ENCODE measurements at regions not wholly inside any gene's neighbourhood (a gene's known extent, or its start where the extent isn't known, plus 50 kb on each side); places are given as distances from the start of the nearest gene placed in this dataset.

GRCh38 chr12:89069431-89069830 is 282.9 kb downstream of the DUSP6 start:
- Histone ChIP-seq H3K9ac (ENCODE audit: insufficient read depth in 1 of 2, low read length in 2 of 2) (no peak overlapping the region), H3K9me3 (ENCODE audit: control insufficient read depth in 4 of 4, insufficient read depth in 3 of 4, low read length in 3 of 4) (no peaks in the 10 kb centered on the region), H3K4me1 (ENCODE audit: control insufficient read depth in 5 of 5, insufficient read depth in 5 of 5, low read length in 5 of 5) (no peaks in the 10 kb centered on the region), H3K27ac (ENCODE audit: low read depth in 1 of 2, low read length in 1 of 2) (no peak overlapping the region), H3K4me3 (no peak overlapping the region), H3K27me3 (ENCODE audit: control insufficient read depth in 3 of 3, insufficient read depth in 3 of 3, low read length in 2 of 3) (no peaks in the 10 kb centered on the region), H3K36me3 (ENCODE audit: control insufficient read depth in 4 of 4, insufficient read depth in 4 of 4, low read length in 4 of 4) (no peaks in the 10 kb centered on the region)
- no peak for TF ChIP-seq CTCF (IDR thresholded peaks at IDR 0.05; ENCODE audit: control extremely low read depth, extremely low read depth)
- ATAC-seq (ENCODE audit: insufficient read depth, low FRiP score) (no peak), DNase-seq (no peak)
- 89 to 96% methylated on average over 2 of the region's 2 CpGs for WGBS, 2 donors

GRCh38 chr12:89067421-89068187 is 284.7 kb downstream of the DUSP6 start:
- Histone ChIP-seq H3K36me3 (ENCODE audit: control insufficient read depth in 4 of 4, insufficient read depth in 4 of 4, low read length in 4 of 4) (no peaks in the 10 kb centered on the region), H3K9me3 (ENCODE audit: control insufficient read depth in 4 of 4, insufficient read depth in 3 of 4, low read length in 3 of 4) (no peaks in the 10 kb centered on the region), H3K27ac (ENCODE audit: low read depth in 1 of 2, low read length in 1 of 2) (no peak overlapping the region), H3K27me3 (ENCODE audit: control insufficient read depth in 3 of 3, insufficient read depth in 3 of 3, low read length in 2 of 3) (no peaks in the 10 kb centered on the region), H3K9ac (ENCODE audit: insufficient read depth in 1 of 2, low read length in 2 of 2) (no peak overlapping the region), H3K4me1 (ENCODE audit: control insufficient read depth in 5 of 5, insufficient read depth in 5 of 5, low read length in 5 of 5) (no peaks in the 10 kb centered on the region), H3K4me3 (no peak overlapping the region)
- ATAC-seq (ENCODE audit: insufficient read depth, low FRiP score) (no peak), DNase-seq (no peak)
- WGBS, 2 donors: 64 to 79% methylated on average over 2 of the region's 2 CpGs
- no peak for TF ChIP-seq CTCF (IDR thresholded peaks at IDR 0.05; ENCODE audit: control extremely low read depth, extremely low read depth)

GRCh38 chr12:89064780-89065179 is 287.5 kb downstream of the DUSP6 start:
- Histone ChIP-seq H3K4me3 (no peak overlapping the region), H3K4me1 (ENCODE audit: control insufficient read depth in 5 of 5, insufficient read depth in 5 of 5, low read length in 5 of 5) (peaks cover 0 to 5% (median 0%) of the 10 kb centered on the region in 5 donors), H3K36me3 (ENCODE audit: control insufficient read depth in 4 of 4, insufficient read depth in 4 of 4, low read length in 4 of 4) (no peaks in the 10 kb centered on the region), H3K9me3 (ENCODE audit: control insufficient read depth in 4 of 4, insufficient read depth in 3 of 4, low read length in 3 of 4) (no peaks in the 10 kb centered on the region), H3K27me3 (ENCODE audit: control insufficient read depth in 3 of 3, insufficient read depth in 3 of 3, low read length in 2 of 3) (no peaks in the 10 kb centered on the region), H3K27ac (ENCODE audit: low read depth in 1 of 2, low read length in 1 of 2) (no peak overlapping the region), H3K9ac (ENCODE audit: insufficient read depth in 1 of 2, low read length in 2 of 2) (no peak overlapping the region)
- no peak for ATAC-seq (ENCODE audit: insufficient read depth, low FRiP score)
- no peak for TF ChIP-seq CTCF (IDR thresholded peaks at IDR 0.05; ENCODE audit: control extremely low read depth, extremely low read depth)
- no peak for DNase-seq
- 99% methylated on average over 3 of the region's 3 CpGs for WGBS, 2 donors

GRCh38 chr12:89064151-89064550 is 288.1 kb downstream of the DUSP6 start:
- Histone ChIP-seq H3K36me3 (ENCODE audit: control insufficient read depth in 4 of 4, insufficient read depth in 4 of 4, low read length in 4 of 4) (no peaks in the 10 kb centered on the region), H3K9ac (ENCODE audit: insufficient read depth in 1 of 2, low read length in 2 of 2) (no peak overlapping the region)
- ATAC-seq (ENCODE audit: insufficient read depth, low FRiP score): no peak

More at GRCh38 chr12:89064151-89064550, 288.1 kb downstream of the DUSP6 start:
- Histone ChIP-seq H3K27ac (ENCODE audit: low read depth in 1 of 2, low read length in 1 of 2) (no peak overlapping the region), H3K4me1 (ENCODE audit: control insufficient read depth in 5 of 5, insufficient read depth in 5 of 5, low read length in 5 of 5) (peaks cover 0 to 10% (median 0%) of the 10 kb centered on the region in 5 donors), H3K27me3 (ENCODE audit: control insufficient read depth in 3 of 3, insufficient read depth in 3 of 3, low read length in 2 of 3) (no peaks in the 10 kb centered on the region), H3K9me3 (ENCODE audit: control insufficient read depth in 4 of 4, insufficient read depth in 3 of 4, low read length in 3 of 4) (no peaks in the 10 kb centered on the region), H3K4me3 (no peak overlapping the region)
- no peak for DNase-seq
- 87 to 96% methylated on average over 6 of the region's 6 CpGs for WGBS, 2 donors
- TF ChIP-seq CTCF (IDR thresholded peaks at IDR 0.05; ENCODE audit: control extremely low read depth, extremely low read depth): no peak

Data from lung (tissue), 11 donors.